Type B pancreatic cell (in vitro differentiated cells): ENCODE measurements at regions not wholly inside any gene's neighbourhood (a gene's known extent, or its start where the extent isn't known, plus 50 kb on each side); places are given as distances from the start of the nearest gene placed in this dataset.

Source experiments
- DNase-seq: peaks from one replicate; pipeline ENCODE4 v3.0.0; 2021; ENCODE audit warnings: mixed read lengths; ENCODE audit not compliant: unreplicated experiment; ENCODE audit errors: extremely low spot score
- H3K27ac Mint-ChIP-seq: 2 replicates; pipeline ENCODE4 v1.8.0; 2021; ENCODE audit warnings: mild to moderate bottlenecking, mixed read lengths
- H3K27me3 Mint-ChIP-seq: 2 replicates; pipeline ENCODE4 v1.8.0; 2021; ENCODE audit warnings: mixed read lengths
- H3K36me3 Mint-ChIP-seq: 2 replicates; pipeline ENCODE4 v1.8.0; 2021; ENCODE audit warnings: mixed read lengths
- H3K4me1 Mint-ChIP-seq: one replicate; pipeline ENCODE4 v1.8.0; 2021; ENCODE audit warnings: mixed read lengths; ENCODE audit not compliant: unreplicated experiment
- H3K4me3 Mint-ChIP-seq: 2 replicates; pipeline ENCODE4 v1.8.0; 2021; ENCODE audit warnings: mild to moderate bottlenecking, mixed read lengths
- H3K9me3 Mint-ChIP-seq: 2 replicates; pipeline ENCODE4 v1.8.0; 2021; ENCODE audit warnings: mixed read lengths
- TF ChIP-seq, protein P1 (sequence below): fragments of 200-600 bp; sonication (generic); conservative IDR thresholded peaks from 2 replicates; pipeline ENCODE4 v1.5.0; 2021; ENCODE audit warnings: antibody characterized with exemption, mild to moderate bottlenecking

DNA sequence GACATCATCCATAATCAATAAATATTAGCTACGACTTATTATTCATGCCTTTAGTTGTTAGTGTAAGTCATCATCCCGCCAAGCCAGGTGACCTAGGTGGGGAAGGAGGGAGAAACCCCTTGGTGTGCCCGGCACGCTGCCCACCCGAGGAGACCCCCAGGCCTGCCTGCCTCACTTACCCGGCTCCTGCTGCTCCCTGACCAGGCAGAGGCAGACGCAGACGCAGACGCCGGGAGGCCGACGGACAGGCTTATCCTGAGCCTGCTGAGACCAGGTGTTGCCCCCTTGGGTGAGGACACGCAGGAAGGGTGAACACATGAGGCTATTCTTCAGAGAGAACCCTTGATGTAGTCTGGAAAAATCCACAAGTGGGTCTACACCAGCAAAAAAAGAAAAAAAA, 401.8 kb downstream of the GALR1 start:
- Mint-ChIP-seq H3K4me1 (peaks cover 5% of the 10 kb centered on the region), H3K4me3 (no peak overlapping the region), H3K9me3 (no peaks in the 10 kb centered on the region), H3K27ac (no peak overlapping the region), H3K27me3 (peaks cover 35% of the 10 kb centered on the region), H3K36me3 (no peaks in the 10 kb centered on the region)
- TF ChIP-seq, protein P1, sequence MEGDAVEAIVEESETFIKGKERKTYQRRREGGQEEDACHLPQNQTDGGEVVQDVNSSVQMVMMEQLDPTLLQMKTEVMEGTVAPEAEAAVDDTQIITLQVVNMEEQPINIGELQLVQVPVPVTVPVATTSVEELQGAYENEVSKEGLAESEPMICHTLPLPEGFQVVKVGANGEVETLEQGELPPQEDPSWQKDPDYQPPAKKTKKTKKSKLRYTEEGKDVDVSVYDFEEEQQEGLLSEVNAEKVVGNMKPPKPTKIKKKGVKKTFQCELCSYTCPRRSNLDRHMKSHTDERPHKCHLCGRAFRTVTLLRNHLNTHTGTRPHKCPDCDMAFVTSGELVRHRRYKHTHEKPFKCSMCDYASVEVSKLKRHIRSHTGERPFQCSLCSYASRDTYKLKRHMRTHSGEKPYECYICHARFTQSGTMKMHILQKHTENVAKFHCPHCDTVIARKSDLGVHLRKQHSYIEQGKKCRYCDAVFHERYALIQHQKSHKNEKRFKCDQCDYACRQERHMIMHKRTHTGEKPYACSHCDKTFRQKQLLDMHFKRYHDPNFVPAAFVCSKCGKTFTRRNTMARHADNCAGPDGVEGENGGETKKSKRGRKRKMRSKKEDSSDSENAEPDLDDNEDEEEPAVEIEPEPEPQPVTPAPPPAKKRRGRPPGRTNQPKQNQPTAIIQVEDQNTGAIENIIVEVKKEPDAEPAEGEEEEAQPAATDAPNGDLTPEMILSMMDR: no peak
- DNase-seq: no peak

DNA sequence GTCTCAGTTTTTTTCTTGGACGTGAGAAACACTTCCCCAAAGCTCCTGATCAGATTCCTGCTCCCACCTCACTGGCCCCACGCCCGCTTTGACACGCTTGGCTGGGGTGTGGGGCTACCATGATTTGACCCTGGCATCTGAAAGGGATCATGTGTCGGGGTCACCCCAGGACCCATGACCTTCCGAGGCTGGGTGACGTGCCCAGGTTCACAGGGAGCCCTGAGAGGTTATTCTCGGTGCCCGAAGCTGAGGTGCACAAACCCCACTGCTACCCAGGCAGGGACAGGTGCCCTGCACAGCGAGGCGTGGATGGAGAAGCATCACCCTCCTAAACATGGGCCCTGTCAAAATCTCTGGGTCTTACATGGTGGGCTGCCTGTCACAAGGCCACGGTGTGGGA, 404.1 kb downstream of the GALR1 start:
- no peaks in the 10 kb centered on the region for H3K36me3 Mint-ChIP-seq
- TF ChIP-seq, protein P1: no peak
- H3K27ac Mint-ChIP-seq: no peak overlapping the region
- DNase-seq: no peak
- H3K4me3 Mint-ChIP-seq: no peak overlapping the region
- H3K9me3 Mint-ChIP-seq: no peaks in the 10 kb centered on the region
- H3K27me3 Mint-ChIP-seq: peaks cover 22% of the 10 kb centered on the region
- no peaks in the 10 kb centered on the region for H3K4me1 Mint-ChIP-seq

DNA sequence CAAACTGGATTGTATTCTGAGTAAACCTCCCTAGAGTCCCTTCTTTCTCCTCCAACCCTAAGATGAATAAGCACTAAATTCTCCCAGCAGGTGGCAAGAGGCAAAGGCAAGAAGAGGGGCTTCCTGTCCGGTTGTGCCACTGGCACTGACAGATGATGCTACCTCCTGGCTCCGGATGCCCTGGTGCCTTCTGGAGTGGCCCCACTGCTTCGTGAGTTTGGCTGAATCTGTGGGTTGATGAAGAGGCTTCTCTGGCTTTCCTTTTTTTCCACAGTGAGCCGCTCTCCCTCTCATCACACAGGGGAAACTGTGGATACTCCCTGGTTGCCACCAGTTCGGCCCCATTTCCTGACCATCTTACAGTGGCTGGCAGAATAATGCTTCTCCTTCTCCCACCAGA, 404.7 kb downstream of the GALR1 start:
- Mint-ChIP-seq H3K27me3 (peaks cover 20% of the 10 kb centered on the region), H3K4me3 (no peak overlapping the region), H3K4me1 (no peaks in the 10 kb centered on the region), H3K27ac (no peak overlapping the region), H3K36me3 (no peaks in the 10 kb centered on the region), H3K9me3 (no peaks in the 10 kb centered on the region)
- TF ChIP-seq, protein P1: no peak
- no peak for DNase-seq

DNA sequence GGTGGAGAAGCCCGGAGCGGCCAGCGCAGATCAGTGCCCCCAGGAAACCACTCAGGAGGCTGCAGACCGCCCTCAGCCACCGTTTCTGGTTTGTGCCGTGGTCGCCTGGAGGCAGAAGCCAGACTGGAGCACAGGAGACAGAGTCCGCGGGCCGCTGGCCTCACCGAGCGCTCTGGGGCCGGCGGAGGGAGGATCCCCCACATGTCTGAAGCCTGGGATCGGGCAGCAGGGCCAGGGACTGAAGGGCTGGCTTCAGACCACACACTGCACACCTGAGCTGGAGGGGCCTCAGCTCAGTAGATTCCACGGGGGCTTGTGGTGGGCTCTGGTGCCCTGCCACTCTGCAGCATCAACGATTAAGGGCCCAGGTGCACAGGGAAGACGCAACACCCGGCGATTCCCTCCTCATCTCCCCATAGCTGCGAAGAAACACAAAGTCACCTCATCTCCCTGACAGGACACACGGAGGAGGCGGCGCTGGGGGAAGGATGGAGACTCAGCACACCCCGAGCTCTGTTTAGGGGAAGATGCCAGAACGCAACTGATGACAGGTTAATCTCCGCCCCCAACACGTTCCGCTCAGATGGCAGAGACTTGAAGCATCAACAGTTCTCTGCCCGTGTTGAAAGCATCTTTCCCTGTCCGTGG, 408.1 kb downstream of the GALR1 start:
- Mint-ChIP-seq H3K4me3 (no peak overlapping the region), H3K4me1 (no peaks in the 10 kb centered on the region), H3K27me3 (peaks cover 11% of the 10 kb centered on the region), H3K36me3 (no peaks in the 10 kb centered on the region), H3K27ac (no peak overlapping the region), H3K9me3 (peaks cover 3% of the 10 kb centered on the region)
- TF ChIP-seq, protein P1: no peak
- DNase-seq: no peak

DNA sequence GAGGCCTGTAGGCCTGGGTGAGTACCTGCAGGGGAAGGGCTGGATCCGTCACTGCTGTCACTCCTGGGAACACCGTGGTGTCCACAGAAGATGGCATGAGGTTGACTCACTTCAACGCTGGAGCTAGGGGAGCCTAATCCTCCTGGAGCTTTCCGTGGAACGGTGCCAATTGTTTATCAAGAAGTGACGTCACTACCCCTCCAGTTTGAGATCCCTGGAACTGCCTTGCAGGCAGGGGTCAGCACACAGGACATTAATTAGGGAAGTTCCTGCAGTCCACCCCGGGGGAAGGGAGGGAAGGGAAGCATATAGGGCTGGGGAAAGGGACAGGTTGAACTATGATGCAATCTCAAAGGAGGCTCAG, 408.6 kb downstream of the GALR1 start:
- H3K36me3 Mint-ChIP-seq: no peaks in the 10 kb centered on the region
- no peak overlapping the region for H3K27ac Mint-ChIP-seq
- peaks cover 5% of the 10 kb centered on the region for H3K9me3 Mint-ChIP-seq
- H3K4me1 Mint-ChIP-seq: no peaks in the 10 kb centered on the region
- H3K4me3 Mint-ChIP-seq: no peak overlapping the region
- DNase-seq: no peak
- H3K27me3 Mint-ChIP-seq: peaks cover 11% of the 10 kb centered on the region
- TF ChIP-seq, protein P1: no peak
